HG03469 (cell line): ENCODE measurements at regions not wholly inside any gene's neighbourhood (a gene's known extent, or its start where the extent isn't known, plus 50 kb on each side); places are given as distances from the start of the nearest gene placed in this dataset.

ENCODE experiments used
- ATAC-seq: cut with Tn5 transposase; IDR thresholded peaks from one replicate; pipeline ENCODE4 v1.9.1; 2021; ENCODE audit warnings: mild to moderate bottlenecking, moderate library complexity, moderate number of reproducible peaks; ENCODE audit not compliant: unreplicated experiment

- no peak for ATAC-seq
Observed at GRCh38 chr2:22626621-22627020, 758.4 kb upstream of the KLHL29 start.

- no peak for ATAC-seq
Observed at GRCh38 chr2:22628221-22628620, 756.8 kb upstream of the KLHL29 start.

DNA sequence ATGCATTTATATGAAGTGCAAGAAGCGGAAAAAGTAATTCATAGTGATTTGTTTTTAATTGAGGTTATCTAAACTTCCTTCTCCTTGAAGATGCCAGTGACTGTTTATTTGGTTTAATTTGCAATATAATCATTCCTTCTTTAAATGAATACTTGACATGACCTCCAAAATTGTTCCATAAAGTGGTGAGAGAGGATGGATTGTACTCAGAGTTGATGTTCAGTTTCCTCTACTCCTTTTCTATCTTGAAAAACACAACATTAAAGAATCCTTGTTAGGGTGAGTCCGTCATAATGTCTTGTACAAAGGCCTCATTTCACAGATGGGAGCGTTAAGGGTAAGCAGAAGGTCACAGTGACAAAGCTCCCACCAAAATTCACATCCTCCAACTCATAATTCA is 756.1 kb upstream of the KLHL29 start:
- ATAC-seq: no peak

DNA sequence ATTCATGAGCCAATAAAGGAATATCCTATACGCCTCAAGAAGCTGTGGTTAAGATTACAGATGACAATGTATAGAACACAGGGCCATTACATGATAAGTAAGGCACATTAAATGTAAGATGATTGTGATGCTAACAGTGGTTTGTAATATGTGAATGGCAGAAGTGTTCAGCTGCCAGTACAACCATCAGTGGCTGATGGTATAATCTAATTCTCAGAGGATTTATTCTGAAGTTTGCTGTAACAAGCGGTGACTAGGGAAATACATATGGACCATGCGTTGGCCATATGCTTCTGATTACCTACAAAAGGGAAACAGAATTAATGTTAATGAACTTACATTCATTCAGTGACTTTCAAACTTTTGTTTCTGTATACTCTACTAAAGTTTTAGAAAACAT is 750.8 kb upstream of the KLHL29 start:
- no peak for ATAC-seq

DNA sequence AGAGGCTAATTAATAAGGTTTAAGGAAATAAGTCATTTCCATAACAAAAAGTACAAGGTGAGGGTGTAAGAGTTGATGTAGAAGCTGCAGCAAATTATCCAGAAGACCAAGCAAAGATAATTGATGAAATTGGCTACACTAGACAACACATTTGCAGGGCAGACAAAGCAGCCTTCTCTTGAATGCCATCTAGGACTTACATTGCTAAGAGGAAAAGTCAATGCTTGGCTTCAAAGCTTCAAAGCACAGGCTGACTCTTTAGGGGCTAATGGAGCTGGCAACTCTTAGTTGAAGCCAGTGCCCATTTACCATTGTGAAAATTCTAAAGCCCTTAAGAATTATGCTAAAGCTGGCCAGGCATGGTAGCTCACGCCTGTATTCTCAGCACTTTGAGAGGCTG is 728.6 kb upstream of the KLHL29 start:
- no peak for ATAC-seq

GRCh38 chr2:22673529-22673928 is 711.5 kb upstream of the KLHL29 start:
- ATAC-seq: no peak

GRCh38 chr2:22683914-22684313 is 701.1 kb upstream of the KLHL29 start:
- ATAC-seq: no peak

GRCh38 chr2:22690096-22690495 is 694.9 kb upstream of the KLHL29 start:
- no peak for ATAC-seq

DNA sequence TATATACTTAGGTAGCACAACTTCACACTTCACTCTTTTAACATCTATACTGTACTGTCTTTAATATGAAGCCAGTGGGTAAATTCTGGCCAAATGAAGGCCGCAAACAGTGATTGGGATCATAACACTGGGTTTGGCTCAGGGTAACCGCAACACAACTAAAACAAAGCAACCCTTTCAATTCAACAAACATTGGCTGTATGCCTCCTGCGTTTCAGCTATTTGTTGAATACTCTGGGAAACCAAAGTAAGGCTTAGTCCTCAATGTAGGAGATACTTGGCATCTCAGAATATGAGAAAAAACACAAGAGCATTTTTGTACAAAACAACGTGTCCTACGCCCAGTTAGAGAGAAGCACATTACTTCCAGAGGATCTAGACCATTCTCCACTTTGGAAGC is 693.3 kb upstream of the KLHL29 start:
- ATAC-seq: no peak

DNA sequence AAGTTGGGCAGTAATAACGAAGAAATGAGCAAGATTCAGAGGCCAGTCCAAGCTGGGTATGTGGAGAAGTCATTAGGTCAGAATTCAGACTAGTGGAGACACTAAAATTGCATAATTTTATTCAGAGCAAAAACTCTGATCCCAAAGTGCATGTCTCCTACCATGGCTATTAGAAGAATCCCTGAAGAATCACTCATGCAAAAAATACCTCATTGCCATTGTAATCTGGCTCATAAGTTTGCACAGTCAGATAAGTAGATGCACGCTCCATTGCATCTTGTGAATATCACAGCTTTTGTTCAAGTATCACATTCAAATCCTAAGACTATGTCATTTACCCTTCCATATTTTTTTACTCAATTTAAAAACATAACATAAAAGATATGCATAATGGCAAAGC is 692.2 kb upstream of the KLHL29 start:
- no peak for ATAC-seq

DNA sequence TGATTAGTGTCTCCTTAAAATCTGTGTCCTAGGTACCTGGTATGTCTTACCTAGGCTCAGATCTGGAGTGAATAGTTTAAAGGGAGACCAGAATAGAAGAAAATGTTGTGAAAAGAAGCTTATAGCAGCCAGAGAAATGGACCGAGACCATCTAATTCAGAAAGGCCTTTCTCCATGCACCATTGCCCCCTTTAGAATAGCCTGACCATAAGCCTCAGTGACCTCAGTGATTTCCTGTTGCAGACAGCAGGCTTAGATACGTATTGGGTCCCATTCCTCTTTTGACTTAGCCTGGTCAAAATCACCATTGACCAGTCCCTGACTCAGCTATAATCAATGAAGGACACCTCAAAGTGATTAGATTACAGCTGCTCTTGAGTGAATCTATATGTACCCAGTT is 690.7 kb upstream of the KLHL29 start:
- ATAC-seq: no peak

DNA sequence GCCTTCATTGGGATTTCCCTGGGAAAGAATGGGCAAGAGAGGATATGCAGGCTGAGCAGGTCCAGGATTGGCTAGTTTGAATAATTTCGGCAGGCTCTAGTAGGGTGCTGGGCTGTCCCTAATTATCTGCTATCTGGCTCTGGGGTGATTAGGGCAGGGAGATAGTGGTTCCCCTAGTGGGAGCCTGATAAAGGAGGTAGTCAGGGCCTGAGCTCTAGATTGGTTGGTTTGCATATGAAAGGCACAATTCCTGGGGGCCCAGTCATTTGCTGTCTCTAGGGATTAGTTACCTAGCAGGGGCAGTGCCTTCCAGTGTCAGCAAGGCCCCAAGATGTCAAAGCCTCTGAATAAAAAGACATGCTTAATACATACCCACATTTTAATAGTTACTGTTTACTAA is 690.1 kb upstream of the KLHL29 start:
- no peak for ATAC-seq

DNA sequence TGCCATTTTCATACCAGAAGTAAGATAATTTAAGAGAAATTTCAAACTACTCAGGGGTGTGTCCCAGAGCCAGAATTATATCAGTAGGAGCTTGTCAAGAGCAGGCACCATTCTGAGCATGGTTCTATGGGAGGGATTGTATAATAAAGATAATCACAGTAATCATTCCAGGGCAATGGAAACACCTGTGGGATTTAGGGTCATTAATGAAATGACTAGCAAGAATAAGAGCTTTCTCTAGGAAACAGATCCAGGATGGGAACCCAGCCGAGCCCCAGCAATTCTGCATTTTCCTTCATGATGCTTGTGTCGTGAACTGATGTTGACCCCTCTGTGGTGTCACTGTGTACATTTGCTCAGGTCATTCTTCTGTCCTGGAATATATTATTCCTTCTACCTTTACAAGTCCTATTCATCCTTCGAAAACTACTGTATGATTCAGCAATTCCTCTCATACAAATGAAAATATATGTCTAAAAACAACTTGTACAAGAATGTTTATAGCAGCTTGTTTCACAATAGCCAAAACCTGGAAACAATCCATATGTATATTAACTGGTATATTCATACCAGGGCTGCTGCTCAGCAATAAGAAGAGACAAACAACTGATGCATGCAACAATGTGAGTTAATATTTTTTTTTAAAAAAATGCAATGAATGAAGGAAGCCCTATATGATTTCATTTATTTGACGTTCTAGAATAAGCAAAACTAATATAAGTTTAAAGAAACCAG is 687.8 kb upstream of the KLHL29 start:
- no peak for ATAC-seq

DNA sequence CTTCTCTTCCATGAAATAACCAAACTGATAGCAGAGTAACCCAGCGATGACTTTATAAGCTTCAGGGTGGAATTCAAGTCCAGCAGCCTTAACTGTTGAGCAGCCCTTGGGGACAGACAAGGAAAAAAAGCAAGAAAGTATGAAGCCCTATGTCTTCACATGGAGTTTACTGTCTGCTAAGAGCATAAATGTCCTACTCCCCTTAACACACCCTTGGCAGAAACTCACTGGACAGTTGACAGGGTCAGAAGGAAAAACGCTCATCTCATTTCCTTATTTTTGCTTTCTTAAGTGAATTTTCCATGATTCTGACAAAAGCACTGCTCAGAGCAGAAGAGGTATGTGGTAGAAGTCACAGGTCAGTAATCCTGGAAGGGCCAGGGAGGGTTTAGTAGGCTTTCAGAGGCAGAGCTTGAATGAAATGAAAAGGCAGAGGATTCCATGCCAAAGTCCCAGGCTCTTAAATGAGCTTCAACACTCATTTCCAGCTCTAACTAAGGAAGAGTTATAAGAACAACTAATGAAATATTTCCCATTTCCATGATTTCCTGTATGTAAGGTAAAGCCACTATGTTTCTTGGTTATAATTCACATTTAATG is 683.3 kb upstream of the KLHL29 start:
- ATAC-seq: no peak

DNA sequence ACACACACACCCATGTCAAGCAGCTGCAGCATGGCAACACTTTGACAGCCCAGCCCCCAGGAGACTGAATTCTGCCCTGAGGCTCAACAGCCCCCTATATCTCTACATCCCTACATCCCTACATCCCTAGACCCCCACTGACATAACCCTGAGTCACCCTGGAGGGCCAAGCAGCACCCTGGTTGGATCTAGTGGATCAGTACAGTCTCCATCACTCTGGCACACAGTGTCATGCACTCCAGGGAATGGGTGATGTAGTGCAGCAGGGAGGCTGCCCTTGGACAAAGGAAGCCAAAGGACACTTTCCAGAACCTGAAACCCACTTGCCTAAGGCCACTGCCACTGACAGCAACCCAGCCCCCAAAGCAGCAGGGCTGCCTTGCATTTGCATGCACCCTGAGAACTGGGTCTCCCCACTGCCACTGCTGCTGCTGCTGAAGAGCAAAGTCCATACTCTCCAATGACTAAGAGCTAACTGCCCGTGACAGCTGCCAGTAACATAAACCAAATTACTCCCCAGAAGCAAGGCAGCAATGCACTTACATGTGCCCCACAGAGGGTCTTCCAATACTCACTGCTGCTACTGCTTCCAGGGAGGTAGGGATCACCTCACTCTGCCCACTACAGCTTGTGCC is 681.6 kb upstream of the KLHL29 start:
- ATAC-seq: no peak

GRCh38 chr2:22719396-22719795 is 665.6 kb upstream of the KLHL29 start:
- no peak for ATAC-seq

DNA sequence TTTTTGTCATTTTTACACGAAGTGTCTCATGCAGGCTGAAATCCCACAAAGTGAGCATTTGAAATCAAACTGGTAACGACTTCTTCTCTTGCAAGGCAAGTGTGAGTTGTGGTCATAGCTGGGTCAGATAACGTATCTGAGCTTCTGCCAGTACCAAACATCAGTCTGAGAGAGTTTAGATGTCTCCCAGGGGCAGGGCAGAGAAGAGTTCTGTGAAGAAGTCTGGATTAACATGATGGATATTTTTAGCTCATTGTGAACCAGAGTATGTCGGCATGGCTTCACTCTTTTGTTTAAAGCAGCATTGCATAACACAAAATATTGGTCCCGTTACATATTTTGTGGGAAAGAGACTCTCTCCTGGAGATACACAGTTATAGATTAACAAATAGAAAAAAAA is 655.5 kb upstream of the KLHL29 start:
- no peak for ATAC-seq

GRCh38 chr2:22734373-22735045 is 650.5 kb upstream of the KLHL29 start:
- no peak for ATAC-seq

DNA sequence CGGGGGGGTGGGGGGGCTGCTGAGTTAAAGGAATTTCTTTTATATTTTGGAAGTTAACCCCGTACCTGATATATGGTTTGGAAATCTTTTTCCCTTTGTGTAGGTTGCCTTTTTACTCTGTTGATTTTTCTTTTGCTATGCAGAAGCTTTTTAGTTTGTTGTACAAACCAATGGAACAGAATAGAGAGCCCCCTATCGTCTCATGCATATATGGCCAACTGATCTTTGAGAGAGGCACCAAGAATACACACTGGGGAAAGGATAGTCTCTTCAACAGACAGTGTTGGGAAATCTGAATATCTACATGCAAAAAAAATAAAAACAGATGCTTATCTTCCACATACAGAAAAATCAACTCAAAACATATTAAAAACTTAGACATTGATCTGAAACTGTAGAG is 647.8 kb upstream of the KLHL29 start:
- ATAC-seq: no peak

- no peak for ATAC-seq
Observed at GRCh38 chr2:22741216-22741615, 643.8 kb upstream of the KLHL29 start.

- no peak for ATAC-seq
Observed at GRCh38 chr2:22748909-22749308, 636.1 kb upstream of the KLHL29 start.

GRCh38 chr2:22753476-22753875 is 631.5 kb upstream of the KLHL29 start:
- ATAC-seq: no peak
